ENCODE measurements at regions not wholly inside any gene's neighbourhood (a gene's known extent, or its start where the extent isn't known, plus 50 kb on each side); places are given as distances from the start of the nearest gene placed in this dataset.

DNA sequence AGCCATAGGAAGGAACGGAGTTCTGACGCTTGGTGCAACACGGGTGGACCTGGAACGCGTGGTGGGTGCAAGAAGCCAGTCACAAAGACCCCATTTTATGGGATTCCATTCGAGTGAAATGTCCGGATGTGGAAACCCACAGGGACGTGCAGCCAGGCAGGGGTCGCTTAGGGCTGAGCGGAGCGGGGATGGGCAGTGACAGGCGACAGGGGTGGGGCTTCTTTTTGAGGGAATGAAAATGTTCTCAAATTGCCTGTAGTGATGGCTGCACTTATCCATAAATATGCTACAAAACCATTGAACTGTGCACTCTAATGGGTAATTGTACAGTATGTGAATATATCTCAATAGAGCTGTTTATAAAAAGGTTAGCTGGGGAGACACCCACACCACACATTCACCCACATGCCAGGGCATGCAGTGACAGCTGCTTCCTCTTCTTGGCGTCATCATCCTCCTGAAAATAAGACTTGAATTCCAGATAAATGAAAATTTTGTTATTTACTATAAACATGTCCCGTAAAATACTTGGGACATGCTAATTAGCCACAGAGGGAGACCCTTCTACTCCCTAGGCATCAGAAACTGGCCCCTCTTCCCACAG is 71.3 kb upstream of the OLFM1 start:
- TF ChIP-seq, protein P1, sequence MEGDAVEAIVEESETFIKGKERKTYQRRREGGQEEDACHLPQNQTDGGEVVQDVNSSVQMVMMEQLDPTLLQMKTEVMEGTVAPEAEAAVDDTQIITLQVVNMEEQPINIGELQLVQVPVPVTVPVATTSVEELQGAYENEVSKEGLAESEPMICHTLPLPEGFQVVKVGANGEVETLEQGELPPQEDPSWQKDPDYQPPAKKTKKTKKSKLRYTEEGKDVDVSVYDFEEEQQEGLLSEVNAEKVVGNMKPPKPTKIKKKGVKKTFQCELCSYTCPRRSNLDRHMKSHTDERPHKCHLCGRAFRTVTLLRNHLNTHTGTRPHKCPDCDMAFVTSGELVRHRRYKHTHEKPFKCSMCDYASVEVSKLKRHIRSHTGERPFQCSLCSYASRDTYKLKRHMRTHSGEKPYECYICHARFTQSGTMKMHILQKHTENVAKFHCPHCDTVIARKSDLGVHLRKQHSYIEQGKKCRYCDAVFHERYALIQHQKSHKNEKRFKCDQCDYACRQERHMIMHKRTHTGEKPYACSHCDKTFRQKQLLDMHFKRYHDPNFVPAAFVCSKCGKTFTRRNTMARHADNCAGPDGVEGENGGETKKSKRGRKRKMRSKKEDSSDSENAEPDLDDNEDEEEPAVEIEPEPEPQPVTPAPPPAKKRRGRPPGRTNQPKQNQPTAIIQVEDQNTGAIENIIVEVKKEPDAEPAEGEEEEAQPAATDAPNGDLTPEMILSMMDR (tag by site-specific recombination; IDR thresholded peaks at IDR 0.05) = no peak
- TF ChIP-seq TCF7L2 (IDR thresholded peaks at IDR 0.05; ENCODE audit: borderline replicate concordance, low read depth, low read length) (no peak), ZNF514 (tag by site-specific recombination; IDR thresholded peaks at IDR 0.05) (no peak)

All from HEK293 (cell line).